ENCODE measurements at regions not wholly inside any gene's neighbourhood (a gene's known extent, or its start where the extent isn't known, plus 50 kb on each side); places are given as distances from the start of the nearest gene placed in this dataset.

GRCh38 chr4:31417040-31417439, 696.9 kb downstream of the PCDH7 start:
- Histone ChIP-seq H2AK5ac (ENCODE audit: insufficient read length, low read length) (no peak overlapping the region), H2BK15ac (ENCODE audit: low read depth, low read length) (no peak overlapping the region), H3K79me2 (ENCODE audit: insufficient read depth, low read length) (no peaks in the 10 kb centered on the region), H3K4me2 (ENCODE audit: insufficient read depth, insufficient read length, low read length) (no peak overlapping the region), H3K9me3 (ENCODE audit: control insufficient read depth, low read depth, low read length) (no peaks in the 10 kb centered on the region), H3K23ac (ENCODE audit: insufficient read length, low read depth, low read length) (no peak overlapping the region), H4K8ac (replicated peaks; ENCODE audit: insufficient read length, low read depth, low read length) (no peak overlapping the region), H3K4me1 (ENCODE audit: insufficient read depth, low read length) (no peaks in the 10 kb centered on the region), H2BK12ac (ENCODE audit: insufficient read length, low read depth, low read length) (no peak overlapping the region), H2AFZ (ENCODE audit: low read length) (no peak overlapping the region), H3K23me2 (ENCODE audit: insufficient read length, low read depth, low read length, poor library complexity, severe bottlenecking) (no peaks in the 10 kb centered on the region), H3K18ac (ENCODE audit: insufficient read length, low read depth, low read length) (no peak overlapping the region), H3K14ac (ENCODE audit: insufficient read depth, low read length) (no peak overlapping the region), H3K9ac (ENCODE audit: extremely low read depth, insufficient read length, low read length) (no peak overlapping the region), H3K27ac (ENCODE audit: insufficient read length, low read depth, low read length) (no peak overlapping the region), H2BK5ac (ENCODE audit: insufficient read length, low read length) (no peak overlapping the region), H4K20me1 (ENCODE audit: control insufficient read depth, insufficient read depth, insufficient read length) (no peaks in the 10 kb centered on the region), H4K91ac (ENCODE audit: insufficient read length, low read depth, low read length) (no peak overlapping the region), H3K4ac (ENCODE audit: low read depth, low read length) (no peak overlapping the region), H4K5ac (ENCODE audit: insufficient read length, low read depth, low read length) (no peak overlapping the region), H2BK20ac (ENCODE audit: low read depth, low read length, poor library complexity, severe bottlenecking) (no peak overlapping the region), H3K27me3 (ENCODE audit: insufficient read depth, low read length) (no peaks in the 10 kb centered on the region), H3K79me1 (ENCODE audit: insufficient read depth, low read depth, low read length, poor library complexity, severe bottlenecking) (no peaks in the 10 kb centered on the region), H2BK120ac (ENCODE audit: low read depth, low read length, poor library complexity, severe bottlenecking) (no peak overlapping the region), H3T11ph (ENCODE audit: low read length) (no peak overlapping the region), H3K56ac (ENCODE audit: insufficient read length, low read depth, low read length) (no peak overlapping the region)
- H3K9me3 Mint-ChIP-seq: no peaks in the 10 kb centered on the region
- DNase-seq: no peak
- no peak overlapping the region for H3K27ac Mint-ChIP-seq
- TF ChIP-seq, protein P1, sequence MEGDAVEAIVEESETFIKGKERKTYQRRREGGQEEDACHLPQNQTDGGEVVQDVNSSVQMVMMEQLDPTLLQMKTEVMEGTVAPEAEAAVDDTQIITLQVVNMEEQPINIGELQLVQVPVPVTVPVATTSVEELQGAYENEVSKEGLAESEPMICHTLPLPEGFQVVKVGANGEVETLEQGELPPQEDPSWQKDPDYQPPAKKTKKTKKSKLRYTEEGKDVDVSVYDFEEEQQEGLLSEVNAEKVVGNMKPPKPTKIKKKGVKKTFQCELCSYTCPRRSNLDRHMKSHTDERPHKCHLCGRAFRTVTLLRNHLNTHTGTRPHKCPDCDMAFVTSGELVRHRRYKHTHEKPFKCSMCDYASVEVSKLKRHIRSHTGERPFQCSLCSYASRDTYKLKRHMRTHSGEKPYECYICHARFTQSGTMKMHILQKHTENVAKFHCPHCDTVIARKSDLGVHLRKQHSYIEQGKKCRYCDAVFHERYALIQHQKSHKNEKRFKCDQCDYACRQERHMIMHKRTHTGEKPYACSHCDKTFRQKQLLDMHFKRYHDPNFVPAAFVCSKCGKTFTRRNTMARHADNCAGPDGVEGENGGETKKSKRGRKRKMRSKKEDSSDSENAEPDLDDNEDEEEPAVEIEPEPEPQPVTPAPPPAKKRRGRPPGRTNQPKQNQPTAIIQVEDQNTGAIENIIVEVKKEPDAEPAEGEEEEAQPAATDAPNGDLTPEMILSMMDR (conservative IDR thresholded peaks at IDR 0.05): no peak
- no CpG with 5 or more reads among the region's 3 CpGs for WGBS (ENCODE audit: extremely low coverage, insufficient read length, low lambda C conversion rate)
- H3K27me3 Mint-ChIP-seq (ENCODE audit: low read depth): no peaks in the 10 kb centered on the region
- H3K4me3 Mint-ChIP-seq: no peak overlapping the region
- no peaks in the 10 kb centered on the region for H3K4me1 Mint-ChIP-seq
- H3K36me3 Mint-ChIP-seq (ENCODE audit: insufficient read depth in 1 of 3, low read depth in 3 of 3): no peaks in the 10 kb centered on the region

Measured in H9 (cell line).